ENCODE measurements at regions not wholly inside any gene's neighbourhood (a gene's known extent, or its start where the extent isn't known, plus 50 kb on each side); places are given as distances from the start of the nearest gene placed in this dataset.

DNA sequence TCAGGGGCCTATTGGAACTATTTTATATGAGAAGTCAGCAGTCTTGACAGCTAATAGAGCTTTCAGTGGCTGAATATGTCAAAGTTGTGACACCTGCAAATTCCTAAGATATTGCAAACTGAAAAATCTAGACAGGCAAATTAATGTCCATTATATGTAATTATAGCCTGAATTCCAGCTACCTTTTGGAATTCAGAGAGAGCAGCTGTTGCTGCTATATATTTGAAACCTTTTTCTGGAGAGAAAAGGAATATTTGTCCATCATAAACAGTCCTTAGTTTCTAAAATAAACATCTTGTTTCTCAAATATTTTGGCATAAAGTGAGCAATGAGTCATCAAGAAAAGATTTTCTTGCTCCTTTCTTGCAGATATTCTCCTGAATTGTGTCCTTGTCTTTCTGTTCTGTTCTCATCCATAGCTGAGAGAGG lies 408.9 kb upstream of the SEMA3D start (continued):
- TF ChIP-seq, protein P1, sequence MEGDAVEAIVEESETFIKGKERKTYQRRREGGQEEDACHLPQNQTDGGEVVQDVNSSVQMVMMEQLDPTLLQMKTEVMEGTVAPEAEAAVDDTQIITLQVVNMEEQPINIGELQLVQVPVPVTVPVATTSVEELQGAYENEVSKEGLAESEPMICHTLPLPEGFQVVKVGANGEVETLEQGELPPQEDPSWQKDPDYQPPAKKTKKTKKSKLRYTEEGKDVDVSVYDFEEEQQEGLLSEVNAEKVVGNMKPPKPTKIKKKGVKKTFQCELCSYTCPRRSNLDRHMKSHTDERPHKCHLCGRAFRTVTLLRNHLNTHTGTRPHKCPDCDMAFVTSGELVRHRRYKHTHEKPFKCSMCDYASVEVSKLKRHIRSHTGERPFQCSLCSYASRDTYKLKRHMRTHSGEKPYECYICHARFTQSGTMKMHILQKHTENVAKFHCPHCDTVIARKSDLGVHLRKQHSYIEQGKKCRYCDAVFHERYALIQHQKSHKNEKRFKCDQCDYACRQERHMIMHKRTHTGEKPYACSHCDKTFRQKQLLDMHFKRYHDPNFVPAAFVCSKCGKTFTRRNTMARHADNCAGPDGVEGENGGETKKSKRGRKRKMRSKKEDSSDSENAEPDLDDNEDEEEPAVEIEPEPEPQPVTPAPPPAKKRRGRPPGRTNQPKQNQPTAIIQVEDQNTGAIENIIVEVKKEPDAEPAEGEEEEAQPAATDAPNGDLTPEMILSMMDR (IDR thresholded peaks at IDR 0.05; ENCODE audit: low read depth, low read length, missing input control): no peak
- TF ChIP-seq YY1 (IDR thresholded peaks at IDR 0.05) (no peak), NR2F2 (IDR thresholded peaks at IDR 0.05) (no peak), JUND (IDR thresholded peaks at IDR 0.05) (no peak), FOXA1 (IDR thresholded peaks at IDR 0.05) (no peak), HNF4G (IDR thresholded peaks at IDR 0.05) (no peak)
- TF ChIP-seq, protein P2, sequence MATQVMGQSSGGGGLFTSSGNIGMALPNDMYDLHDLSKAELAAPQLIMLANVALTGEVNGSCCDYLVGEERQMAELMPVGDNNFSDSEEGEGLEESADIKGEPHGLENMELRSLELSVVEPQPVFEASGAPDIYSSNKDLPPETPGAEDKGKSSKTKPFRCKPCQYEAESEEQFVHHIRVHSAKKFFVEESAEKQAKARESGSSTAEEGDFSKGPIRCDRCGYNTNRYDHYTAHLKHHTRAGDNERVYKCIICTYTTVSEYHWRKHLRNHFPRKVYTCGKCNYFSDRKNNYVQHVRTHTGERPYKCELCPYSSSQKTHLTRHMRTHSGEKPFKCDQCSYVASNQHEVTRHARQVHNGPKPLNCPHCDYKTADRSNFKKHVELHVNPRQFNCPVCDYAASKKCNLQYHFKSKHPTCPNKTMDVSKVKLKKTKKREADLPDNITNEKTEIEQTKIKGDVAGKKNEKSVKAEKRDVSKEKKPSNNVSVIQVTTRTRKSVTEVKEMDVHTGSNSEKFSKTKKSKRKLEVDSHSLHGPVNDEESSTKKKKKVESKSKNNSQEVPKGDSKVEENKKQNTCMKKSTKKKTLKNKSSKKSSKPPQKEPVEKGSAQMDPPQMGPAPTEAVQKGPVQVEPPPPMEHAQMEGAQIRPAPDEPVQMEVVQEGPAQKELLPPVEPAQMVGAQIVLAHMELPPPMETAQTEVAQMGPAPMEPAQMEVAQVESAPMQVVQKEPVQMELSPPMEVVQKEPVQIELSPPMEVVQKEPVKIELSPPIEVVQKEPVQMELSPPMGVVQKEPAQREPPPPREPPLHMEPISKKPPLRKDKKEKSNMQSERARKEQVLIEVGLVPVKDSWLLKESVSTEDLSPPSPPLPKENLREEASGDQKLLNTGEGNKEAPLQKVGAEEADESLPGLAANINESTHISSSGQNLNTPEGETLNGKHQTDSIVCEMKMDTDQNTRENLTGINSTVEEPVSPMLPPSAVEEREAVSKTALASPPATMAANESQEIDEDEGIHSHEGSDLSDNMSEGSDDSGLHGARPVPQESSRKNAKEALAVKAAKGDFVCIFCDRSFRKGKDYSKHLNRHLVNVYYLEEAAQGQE (IDR thresholded peaks at IDR 0.05): no peak

DNA sequence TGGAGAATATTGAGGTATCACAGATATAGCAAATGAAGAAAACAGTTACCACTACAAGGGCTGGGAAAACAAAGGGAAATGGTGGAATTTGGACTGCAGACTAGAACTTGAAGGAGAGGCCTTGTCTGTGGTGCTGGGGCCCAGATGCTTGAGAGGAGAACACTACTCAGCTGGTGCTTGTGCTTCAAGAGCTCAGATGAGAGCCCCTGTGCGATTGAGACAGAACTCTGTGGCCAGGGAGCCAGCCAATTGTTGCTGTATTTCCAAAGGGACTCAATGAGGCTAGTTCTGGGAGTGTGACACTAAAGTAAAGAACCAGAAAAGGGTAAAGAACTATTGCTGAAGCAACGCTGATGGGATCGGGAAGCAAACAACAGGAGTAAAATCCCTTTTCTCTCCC lies 406.5 kb upstream of the SEMA3D start:
- Histone ChIP-seq H3K9me3 (ENCODE audit: control insufficient read depth in 4 of 4, low read length in 3 of 4) (no peaks in the 10 kb centered on the region), H3K27me3 (ENCODE audit: control insufficient read depth in 4 of 4, insufficient read depth in 4 of 4, low read length in 3 of 4) (peaks cover 0 to 3% (median 0%) of the 10 kb centered on the region in 4 donors), H3K36me3 (ENCODE audit: control insufficient read depth in 4 of 4, insufficient read depth in 3 of 4, low read depth in 1 of 4, low read length in 3 of 4) (no peaks in the 10 kb centered on the region), H3K27ac (ENCODE audit: low read depth in 1 of 2, low read length in 2 of 2) (no peak overlapping the region), H3K4me1 (ENCODE audit: control insufficient read depth in 4 of 4, insufficient read depth in 4 of 4, low read length in 3 of 4) (no peaks in the 10 kb centered on the region), H3K4me3 (ENCODE audit: low read depth in 1 of 3, low read length in 3 of 3) (no peak overlapping the region), H3K9ac (ENCODE audit: low read depth in 1 of 2, low read length in 2 of 2) (no peak overlapping the region)
- TF ChIP-seq, protein P3, sequence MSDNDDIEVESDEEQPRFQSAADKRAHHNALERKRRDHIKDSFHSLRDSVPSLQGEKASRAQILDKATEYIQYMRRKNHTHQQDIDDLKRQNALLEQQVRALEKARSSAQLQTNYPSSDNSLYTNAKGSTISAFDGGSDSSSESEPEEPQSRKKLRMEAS (IDR thresholded peaks at IDR 0.05): no peak
- DNase-seq (ENCODE audit: low spot score): no peak
- WGBS: 42% methylated on average over 3 of the region's 3 CpGs

DNA sequence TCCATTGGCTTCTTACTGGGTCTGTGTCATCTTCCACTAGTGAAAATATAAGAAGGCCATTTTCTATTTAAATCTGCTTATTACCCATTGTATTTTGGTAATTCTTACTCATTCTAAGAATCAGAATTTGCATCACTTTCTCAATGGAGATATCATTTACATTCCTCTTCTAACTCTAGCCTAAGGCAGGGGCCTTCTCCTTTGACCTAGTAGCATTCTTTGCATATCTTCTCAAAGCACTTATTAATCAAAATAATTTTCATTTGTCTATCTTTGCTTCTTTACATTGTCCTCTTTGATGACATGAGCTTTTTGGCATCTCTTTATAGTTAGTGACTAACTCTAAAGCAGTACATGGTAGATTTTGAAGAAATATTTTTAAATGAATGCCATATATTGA lies 400.9 kb upstream of the SEMA3D start:
- Histone ChIP-seq H3K27me3 (ENCODE audit: control insufficient read depth in 4 of 4, insufficient read depth in 4 of 4, low read length in 3 of 4) (peaks cover 0 to 3% (median 0%) of the 10 kb centered on the region in 4 donors), H3K36me3 (ENCODE audit: control insufficient read depth in 4 of 4, insufficient read depth in 3 of 4, low read depth in 1 of 4, low read length in 3 of 4) (no peaks in the 10 kb centered on the region), H3K27ac (ENCODE audit: low read depth in 1 of 2, low read length in 2 of 2) (no peak overlapping the region), H3K9ac (ENCODE audit: low read depth in 1 of 2, low read length in 2 of 2) (no peak overlapping the region), H3K9me3 (ENCODE audit: control insufficient read depth in 4 of 4, low read length in 3 of 4) (no peaks in the 10 kb centered on the region), H3K4me1 (ENCODE audit: control insufficient read depth in 4 of 4, insufficient read depth in 4 of 4, low read length in 3 of 4) (no peaks in the 10 kb centered on the region), H3K4me3 (ENCODE audit: low read depth in 1 of 3, low read length in 3 of 3) (no peak overlapping the region)
- no peak for DNase-seq (ENCODE audit: low spot score)
- TF ChIP-seq, protein P3 (IDR thresholded peaks at IDR 0.05): no peak
- TF ChIP-seq GABPA (IDR thresholded peaks at IDR 0.05 in 1 of 2, conservative IDR thresholded peaks at IDR 0.05 in 1 of 2): no peak
- no peak for TF ChIP-seq HNF4G (IDR thresholded peaks at IDR 0.05)
- no peak for TF ChIP-seq JUND (IDR thresholded peaks at IDR 0.05)
- TF ChIP-seq, protein P2 (IDR thresholded peaks at IDR 0.05): no peak
- TF ChIP-seq, protein P1 (IDR thresholded peaks at IDR 0.05; ENCODE audit: low read depth, low read length, missing input control): no peak
- no peak for TF ChIP-seq FOXA1 (IDR thresholded peaks at IDR 0.05)
- no peak for TF ChIP-seq NR2F2 (IDR thresholded peaks at IDR 0.05)
- TF ChIP-seq, protein P4, sequence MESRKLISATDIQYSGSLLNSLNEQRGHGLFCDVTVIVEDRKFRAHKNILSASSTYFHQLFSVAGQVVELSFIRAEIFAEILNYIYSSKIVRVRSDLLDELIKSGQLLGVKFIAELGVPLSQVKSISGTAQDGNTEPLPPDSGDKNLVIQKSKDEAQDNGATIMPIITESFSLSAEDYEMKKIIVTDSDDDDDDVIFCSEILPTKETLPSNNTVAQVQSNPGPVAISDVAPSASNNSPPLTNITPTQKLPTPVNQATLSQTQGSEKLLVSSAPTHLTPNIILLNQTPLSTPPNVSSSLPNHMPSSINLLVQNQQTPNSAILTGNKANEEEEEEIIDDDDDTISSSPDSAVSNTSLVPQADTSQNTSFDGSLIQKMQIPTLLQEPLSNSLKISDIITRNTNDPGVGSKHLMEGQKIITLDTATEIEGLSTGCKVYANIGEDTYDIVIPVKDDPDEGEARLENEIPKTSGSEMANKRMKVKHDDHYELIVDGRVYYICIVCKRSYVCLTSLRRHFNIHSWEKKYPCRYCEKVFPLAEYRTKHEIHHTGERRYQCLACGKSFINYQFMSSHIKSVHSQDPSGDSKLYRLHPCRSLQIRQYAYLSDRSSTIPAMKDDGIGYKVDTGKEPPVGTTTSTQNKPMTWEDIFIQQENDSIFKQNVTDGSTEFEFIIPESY (IDR thresholded peaks at IDR 0.05): no peak
- no peak for TF ChIP-seq HNF4A (conservative IDR thresholded peaks at IDR 0.05)
- TF ChIP-seq TAF1 (conservative IDR thresholded peaks at IDR 0.05): no peak

Measured in liver (tissue), 8 donors.